Spleen (tissue), 7 donors: ENCODE measurements at regions not wholly inside any gene's neighbourhood (a gene's known extent, or its start where the extent isn't known, plus 50 kb on each side); places are given as distances from the start of the nearest gene placed in this dataset.
"Not testable (repeated sequence)": the region's sequence is repeated elsewhere in the genome, so short reads cannot be mapped to it uniquely, and the experiment has no call there.

ENCODE experiments used
- CTCF ChIP-seq, 11 experiments: fragments of 200-600 bp in 7 of 11; fragments of 450-650 bp in 4 of 11; sonication (generic) in 4 of 11; IDR thresholded peaks in 8 of 11; conservative IDR thresholded peaks in 3 of 11; 1 replicate in 7 of 11; 2 replicates in 4 of 11; pipeline versions ENCODE4 v1.4.0 to v1.8.0; 2016 to 2021; ENCODE audit warnings: antibody characterized with exemption in 11 of 11, inconsistent platforms in 4 of 11, mild to moderate bottlenecking in 1 of 11
- POLR2A ChIP-seq, 3 donors: fragments of 450-650 bp; IDR thresholded peaks; one replicate each; pipeline ENCODE4 v1.5.1; 2017; ENCODE audit warnings: antibody characterized with exemption in 3 of 3, mild to moderate bottlenecking in 1 of 3
- POLR2AphosphoS5 ChIP-seq, 3 donors: sonication (generic); formaldehyde crosslinking; IDR thresholded peaks; one replicate each; pipeline ENCODE4 v1.5.1; 2017; ENCODE audit warnings: antibody characterized with exemption in 3 of 3
- donor health status: DM: no; HTN: no; CAD: no; lungs with moderate emphysema.
- donor health status: DM: no; HTN: no; CAD: no.
- donor health status: DM: no; HTN: no; CAD: no.

DNA sequence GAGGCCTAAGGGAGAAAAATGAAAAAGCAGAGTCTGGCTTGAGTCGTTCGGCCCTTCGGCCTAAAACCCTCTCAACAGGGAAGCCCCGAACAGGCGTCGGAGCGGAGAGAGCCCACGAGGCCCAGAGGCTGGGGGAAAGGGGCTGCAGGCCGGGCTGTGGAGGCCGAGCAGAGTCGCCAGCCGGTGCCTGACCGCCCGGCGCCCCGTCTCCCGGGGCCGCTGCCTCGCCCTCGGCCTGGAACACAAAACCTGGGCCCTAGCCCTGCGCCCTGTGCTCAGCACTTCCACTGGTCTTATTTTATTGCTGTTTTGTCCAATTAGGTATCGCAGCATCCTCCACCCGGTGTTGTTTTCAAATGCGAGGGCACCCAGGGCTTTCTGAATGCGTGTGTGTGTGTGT, 110.1 kb upstream of the FOXD4L5 start:
- TF ChIP-seq CTCF (IDR thresholded peaks at IDR 0.05 in 8 of 11, conservative IDR thresholded peaks at IDR 0.05 in 3 of 11); POLR2A (IDR thresholded peaks at IDR 0.05); POLR2AphosphoS5 (IDR thresholded peaks at IDR 0.05): not testable (repeated sequence)
